C4-2B (cell line): ENCODE measurements at regions not wholly inside any gene's neighbourhood (a gene's known extent, or its start where the extent isn't known, plus 50 kb on each side); places are given as distances from the start of the nearest gene placed in this dataset.

ENCODE experiments used
- H3K27ac ChIP-seq: fragments of 450-650 bp; 2 replicates; pipeline ENCODE4 v1.5.1; 2017
- CTCF ChIP-seq: fragments of 450-650 bp; conservative IDR thresholded peaks from 2 replicates; pipeline ENCODE4 v1.5.1; 2017; ENCODE audit warnings: mild to moderate bottlenecking
- ZFX ChIP-seq: fragments of 450-650 bp; IDR thresholded peaks from 2 replicates; pipeline ENCODE4 v1.6.1; 2017

- TF ChIP-seq CTCF: no peak
- no peak for TF ChIP-seq ZFX
- H3K27ac ChIP-seq: no peak overlapping the region
These were observed 107.7 kb upstream of the KCND2 start for GRCh38 chr7:120165227-120165626.

- TF ChIP-seq CTCF: no peak
- no peak for TF ChIP-seq ZFX
- no peak overlapping the region for H3K27ac ChIP-seq
These were observed 104.9 kb upstream of the KCND2 start for GRCh38 chr7:120168066-120168465.

- no peak for TF ChIP-seq CTCF
- no peak for TF ChIP-seq ZFX
- no peak overlapping the region for H3K27ac ChIP-seq
These were observed 102.8 kb upstream of the KCND2 start for GRCh38 chr7:120169996-120170783.

- no peak for TF ChIP-seq ZFX
These were observed 102.1 kb upstream of the KCND2 start for GRCh38 chr7:120170834-120171233.

GRCh38 chr7:120171406-120171805 lies 101.6 kb upstream of the KCND2 start:
- no peak overlapping the region for H3K27ac ChIP-seq
- TF ChIP-seq CTCF (no peak), ZFX (no peak)

More at GRCh38 chr7:120170834-120171233, 102.1 kb upstream of the KCND2 start:
- H3K27ac ChIP-seq: no peak overlapping the region

- TF ChIP-seq CTCF: no peak
These were observed 92.8 kb upstream of the KCND2 start for GRCh38 chr7:120180221-120180620.

GRCh38 chr7:120181499-120181898 lies 91.5 kb upstream of the KCND2 start:
- TF ChIP-seq ZFX (no peak), CTCF (no peak)
- H3K27ac ChIP-seq: no peak overlapping the region

More at GRCh38 chr7:120180221-120180620, 92.8 kb upstream of the KCND2 start:
- no peak overlapping the region for H3K27ac ChIP-seq

- TF ChIP-seq ZFX: no peak
- no peak for TF ChIP-seq CTCF
- no peak overlapping the region for H3K27ac ChIP-seq
These were observed 88.1 kb upstream of the KCND2 start for GRCh38 chr7:120184866-120185265.
